Neural cell (in vitro differentiated cells): ENCODE measurements at regions not wholly inside any gene's neighbourhood (a gene's known extent, or its start where the extent isn't known, plus 50 kb on each side); places are given as distances from the start of the nearest gene placed in this dataset.
"Not testable (repeated sequence)": the region's sequence is repeated elsewhere in the genome, so short reads cannot be mapped to it uniquely, and the experiment has no call there.

Source experiments
- CTCF ChIP-seq: fragments of 450-650 bp; IDR thresholded peaks from 2 replicates; pipeline ENCODE4 v1.5.1; 2014; ENCODE audit warnings: antibody characterized with exemption, mild to moderate bottlenecking, moderate library complexity; ENCODE audit not compliant: poor library complexity, severe bottlenecking
- EP300 ChIP-seq: fragments of 450-650 bp; conservative IDR thresholded peaks from 2 replicates; pipeline ENCODE4 v1.6.1; 2014; ENCODE audit warnings: antibody characterized with exemption, mild to moderate bottlenecking, moderate library complexity; ENCODE audit not compliant: poor library complexity, severe bottlenecking
- EZH2 ChIP-seq: fragments of 200-600, 300-800 bp; shearing (Covaris generic), sonication (generic); IDR thresholded peaks from 2 replicates; pipeline ENCODE4 v1.6.1; 2014; ENCODE audit warnings: antibody characterized with exemption, low read length, borderline replicate concordance, mild to moderate bottlenecking; ENCODE audit not compliant: insufficient read depth, poor library complexity, severe bottlenecking
- RAD21 ChIP-seq: fragments of 450-650 bp; conservative IDR thresholded peaks from 2 replicates; pipeline ENCODE4 v1.6.1; 2014; ENCODE audit warnings: antibody characterized with exemption, mild to moderate bottlenecking, moderate library complexity
- REST ChIP-seq: IDR thresholded peaks from 2 replicates; pipeline ENCODE4 v1.6.1; 2012; ENCODE audit warnings: borderline replicate concordance

GRCh38 chr16:65735615-65736014, 613.8 kb upstream of the CDH11 start:
- not testable (repeated sequence) for TF ChIP-seq EP300, EZH2, REST, CTCF, RAD21
